Caco-2 (cell line): ENCODE measurements at regions not wholly inside any gene's neighbourhood (a gene's known extent, or its start where the extent isn't known, plus 50 kb on each side); places are given as distances from the start of the nearest gene placed in this dataset.
"Not testable (repeated sequence)": the region's sequence is repeated elsewhere in the genome, so short reads cannot be mapped to it uniquely, and the experiment has no call there.

ENCODE experiments used
- BruUV-seq: library from RNA; stranded (reverse); fragments of 400-500 nt; replicated peaks from 2 replicates; lab custom pipeline; 2021; lab: Mats Ljungman, UMichigan
- CTCF ChIA-PET: fragments of 300-600 bp; sonication (Branson Sonifier 250); formaldehyde crosslinking; loops from one replicate; lab custom pipeline; 2022; ENCODE audit warnings: antibody characterized with exemption; lab: Charles Lee
- POLR2A ChIA-PET: fragments of 300-600 bp; sonication (Branson Sonifier 250); formaldehyde crosslinking; loops from one replicate; lab custom pipeline; 2022; ENCODE audit warnings: antibody characterized with exemption; lab: Charles Lee
- DNase-seq, 2 experiments: peaks; one replicate each; pipeline versions ENCODE4 v3.0.0 to v3.0.0-alpha.2; 2020 to 2022
- H3K27me3 ChIP-seq: replicated peaks from 2 replicates; pipeline ENCODE4 v1.6.0; 2011; ENCODE audit warnings: low read length; ENCODE audit not compliant: control insufficient read depth, insufficient read depth
- H3K36me3 ChIP-seq: 2 replicates; pipeline ENCODE4 v1.5.1; 2011; ENCODE audit warnings: low read length; ENCODE audit not compliant: control insufficient read depth, insufficient read depth
- H3K4me1 ChIP-seq: fragments of 250-450 bp; sonication (Bioruptor Pico); 2 replicates; pipeline ENCODE4 v1.5.1; 2020; ENCODE audit warnings: mild to moderate bottlenecking
- H3K4me3 ChIP-seq: 2 replicates; pipeline ENCODE4 v1.5.1; 2011; ENCODE audit warnings: low read depth, mild to moderate bottlenecking, control low read depth, low read length
- H3K9me3 ChIP-seq: fragments of 250-450 bp; sonication (Bioruptor Pico); 2 replicates; pipeline ENCODE4 v1.5.1; 2020; ENCODE audit warnings: mild to moderate bottlenecking, moderate library complexity
- H3K27ac Mint-ChIP-seq: one replicate; pipeline ENCODE4 v1.8.0; 2022; ENCODE audit warnings: mixed read lengths; ENCODE audit not compliant: unreplicated experiment
- H3K27me3 Mint-ChIP-seq: one replicate; pipeline ENCODE4 v1.8.0; 2022; ENCODE audit warnings: mixed read lengths; ENCODE audit not compliant: insufficient read depth, unreplicated experiment
- H3K36me3 Mint-ChIP-seq: one replicate; pipeline ENCODE4 v1.8.0; 2022; ENCODE audit warnings: mild to moderate bottlenecking, mixed read lengths; ENCODE audit not compliant: insufficient read depth, unreplicated experiment
- H3K4me1 Mint-ChIP-seq: one replicate; pipeline ENCODE4 v1.8.0; 2022; ENCODE audit warnings: low read depth, mixed read lengths; ENCODE audit not compliant: unreplicated experiment
- H3K4me3 Mint-ChIP-seq: one replicate; pipeline ENCODE4 v1.8.0; 2022; ENCODE audit warnings: mild to moderate bottlenecking, moderate library complexity, mixed read lengths; ENCODE audit not compliant: unreplicated experiment
- H3K9me3 Mint-ChIP-seq: one replicate; pipeline ENCODE4 v1.8.0; 2022; ENCODE audit warnings: mixed read lengths; ENCODE audit not compliant: unreplicated experiment
- intact Hi-C: fragments of 100-400 bp; cut with micrococcal nuclease; formaldehyde crosslinking; loops from one replicate; pipeline ENCODE4 v1.10.0; 2022; ENCODE audit not compliant: unreplicated experiment
- TF ChIP-seq, protein P1 (sequence below), 2 experiments: fragments of 200-600 bp in 1 of 2; IDR thresholded peaks; 1 replicate in 1 of 2; 2 replicates in 1 of 2; pipeline versions ENCODE4 v1.5.1 to v1.8.0; 2011 to 2022; ENCODE audit warnings: antibody characterized with exemption in 1 of 2, control low read depth in 1 of 2, inconsistent platforms in 1 of 2, low read depth in 1 of 2, low read length in 1 of 2, mild to moderate bottlenecking in 1 of 2, moderate library complexity in 1 of 2; ENCODE audit not compliant: insufficient read depth in 1 of 2, severe bottlenecking in 1 of 2, unreplicated experiment in 1 of 2

DNA sequence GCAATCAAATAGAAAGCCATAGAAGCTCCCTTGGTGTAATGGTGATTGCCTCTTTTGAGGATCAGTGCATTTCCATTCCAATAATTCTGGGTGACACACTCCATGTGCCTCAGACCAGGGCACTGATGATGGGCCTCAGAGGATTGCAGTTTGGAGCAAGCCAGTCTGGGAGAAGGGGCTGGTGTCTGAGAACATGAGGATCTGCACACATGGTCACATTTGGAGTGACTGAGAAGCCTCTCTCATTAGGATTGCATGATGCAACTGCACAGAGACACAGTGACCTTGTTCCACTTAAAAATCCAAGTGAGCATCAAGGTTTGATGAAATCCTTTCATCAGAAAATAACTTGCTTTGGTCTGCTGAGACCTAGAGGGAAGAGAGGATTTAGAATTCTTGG, 216.4 kb downstream of the ANKRD30B start:
- Histone ChIP-seq H3K27me3 (no peaks in the 10 kb centered on the region), H3K4me3 (no peak overlapping the region), H3K4me1 (no peaks in the 10 kb centered on the region), H3K36me3 (no peaks in the 10 kb centered on the region), H3K9me3 (no peaks in the 10 kb centered on the region)
- DNase-seq, result no peak
- H3K4me1 Mint-ChIP-seq, result no peaks in the 10 kb centered on the region
- ChIA-PET CTCF (no interaction called here), POLR2A (no interaction called here)
- intact Hi-C loops, result no loop called here
- H3K36me3 Mint-ChIP-seq, result no peaks in the 10 kb centered on the region
- no peaks in the 10 kb centered on the region for H3K9me3 Mint-ChIP-seq
- TF ChIP-seq, protein P1, sequence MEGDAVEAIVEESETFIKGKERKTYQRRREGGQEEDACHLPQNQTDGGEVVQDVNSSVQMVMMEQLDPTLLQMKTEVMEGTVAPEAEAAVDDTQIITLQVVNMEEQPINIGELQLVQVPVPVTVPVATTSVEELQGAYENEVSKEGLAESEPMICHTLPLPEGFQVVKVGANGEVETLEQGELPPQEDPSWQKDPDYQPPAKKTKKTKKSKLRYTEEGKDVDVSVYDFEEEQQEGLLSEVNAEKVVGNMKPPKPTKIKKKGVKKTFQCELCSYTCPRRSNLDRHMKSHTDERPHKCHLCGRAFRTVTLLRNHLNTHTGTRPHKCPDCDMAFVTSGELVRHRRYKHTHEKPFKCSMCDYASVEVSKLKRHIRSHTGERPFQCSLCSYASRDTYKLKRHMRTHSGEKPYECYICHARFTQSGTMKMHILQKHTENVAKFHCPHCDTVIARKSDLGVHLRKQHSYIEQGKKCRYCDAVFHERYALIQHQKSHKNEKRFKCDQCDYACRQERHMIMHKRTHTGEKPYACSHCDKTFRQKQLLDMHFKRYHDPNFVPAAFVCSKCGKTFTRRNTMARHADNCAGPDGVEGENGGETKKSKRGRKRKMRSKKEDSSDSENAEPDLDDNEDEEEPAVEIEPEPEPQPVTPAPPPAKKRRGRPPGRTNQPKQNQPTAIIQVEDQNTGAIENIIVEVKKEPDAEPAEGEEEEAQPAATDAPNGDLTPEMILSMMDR (IDR thresholded peaks at IDR 0.05; ENCODE audit: insufficient read depth in 1 of 2, low read depth in 1 of 2, low read length in 1 of 2, severe bottlenecking in 1 of 2, unreplicated experiment in 1 of 2), result no peak
- no TSS peak for BruUV-seq
- no peak overlapping the region for H3K27ac Mint-ChIP-seq
- peaks cover 2% of the 10 kb centered on the region for H3K27me3 Mint-ChIP-seq
- H3K4me3 Mint-ChIP-seq, result no peak overlapping the region

DNA sequence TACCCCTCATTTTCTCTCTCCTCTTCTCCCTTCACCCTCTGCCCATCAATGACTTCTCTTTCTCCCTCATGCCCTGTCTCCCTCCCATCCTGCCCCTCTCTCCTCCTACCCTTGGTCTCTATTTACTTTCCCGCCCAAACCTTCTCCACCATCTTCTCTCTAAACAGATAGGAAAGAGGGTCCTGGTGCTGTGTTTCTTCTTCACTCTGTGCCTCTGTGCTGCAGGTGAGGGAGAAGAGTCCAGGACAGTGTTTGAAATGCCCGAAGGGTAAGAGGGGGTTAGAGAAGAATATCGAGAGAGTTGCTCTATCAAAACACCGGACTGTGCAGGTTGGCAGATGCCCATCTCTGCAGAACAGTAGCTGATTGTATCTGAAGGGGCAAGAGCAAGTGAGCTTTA, 217.0 kb downstream of the ANKRD30B start:
- H3K27ac Mint-ChIP-seq, H3K9me3 ChIP-seq, H3K27me3 Mint-ChIP-seq, H3K9me3 Mint-ChIP-seq, H3K27me3 ChIP-seq, H3K4me1 Mint-ChIP-seq, H3K4me3 Mint-ChIP-seq, H3K36me3 Mint-ChIP-seq, H3K36me3 ChIP-seq, H3K4me3 ChIP-seq, POLR2A ChIA-PET, CTCF ChIA-PET, intact Hi-C loops, DNase-seq, BruUV-seq, H3K4me1 ChIP-seq: not testable (repeated sequence)

DNA sequence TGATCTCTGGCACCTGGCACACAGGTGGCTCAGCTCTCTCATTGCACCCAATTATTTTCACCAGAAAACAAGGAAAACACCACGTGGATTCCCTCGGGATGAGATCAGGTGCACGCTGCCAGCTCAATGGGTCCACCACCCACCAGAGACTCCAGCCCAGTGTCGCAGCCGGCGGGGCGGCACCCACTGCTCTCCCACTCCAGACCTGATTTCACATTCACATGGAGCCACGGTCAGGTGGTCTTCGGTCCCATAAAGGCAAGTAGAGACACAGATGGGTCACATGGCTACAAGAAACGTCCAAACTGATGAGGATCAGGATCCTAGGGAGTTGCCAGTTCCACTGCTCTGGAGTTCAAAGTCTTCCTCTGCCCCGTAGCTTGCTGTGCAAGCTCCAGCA, 217.6 kb downstream of the ANKRD30B start:
- Mint-ChIP-seq H3K27ac (no peak overlapping the region), H3K36me3 (no peaks in the 10 kb centered on the region), H3K27me3 (peaks cover 2% of the 10 kb centered on the region), H3K9me3 (no peaks in the 10 kb centered on the region), H3K4me1 (no peaks in the 10 kb centered on the region), H3K4me3 (no peak overlapping the region)
- Histone ChIP-seq H3K4me3 (no peak overlapping the region), H3K9me3 (no peaks in the 10 kb centered on the region), H3K27me3 (no peaks in the 10 kb centered on the region), H3K36me3 (no peaks in the 10 kb centered on the region), H3K4me1 (no peaks in the 10 kb centered on the region)
- DNase-seq, result no peak
- intact Hi-C loops, result no loop called here
- TF ChIP-seq, protein P1 (IDR thresholded peaks at IDR 0.05; ENCODE audit: insufficient read depth in 1 of 2, low read depth in 1 of 2, low read length in 1 of 2, severe bottlenecking in 1 of 2, unreplicated experiment in 1 of 2), result no peak
- ChIA-PET POLR2A (no interaction called here), CTCF (no interaction called here)
- BruUV-seq, result no TSS peak

DNA sequence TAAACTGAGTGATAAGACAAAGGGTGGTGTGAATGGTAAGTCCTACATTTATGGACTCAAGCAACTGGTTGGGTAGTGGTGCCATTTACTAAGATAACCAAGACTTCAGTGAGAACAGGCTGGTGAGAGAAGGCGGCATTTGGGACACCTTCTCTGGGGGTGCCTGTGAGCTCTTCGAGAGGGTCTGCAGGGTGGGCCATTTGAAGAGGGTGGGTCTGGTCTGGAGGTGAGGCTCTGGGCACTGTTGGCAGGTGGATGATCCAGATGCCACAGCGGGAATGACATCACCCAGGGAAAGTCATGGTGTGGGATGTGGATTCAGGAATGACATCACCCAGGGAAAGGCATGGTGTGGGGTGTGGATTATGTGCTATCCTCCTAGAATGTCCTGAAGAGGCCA, 219.3 kb downstream of the ANKRD30B start:
- intact Hi-C loops, H3K27me3 ChIP-seq, H3K27me3 Mint-ChIP-seq: not testable (repeated sequence)

More for the DNA sequence above, 219.3 kb downstream of the ANKRD30B start:
- H3K36me3 ChIP-seq, H3K4me3 Mint-ChIP-seq, H3K4me1 ChIP-seq, H3K9me3 ChIP-seq, POLR2A ChIA-PET, H3K4me1 Mint-ChIP-seq, H3K36me3 Mint-ChIP-seq, CTCF ChIA-PET, H3K4me3 ChIP-seq, H3K27ac Mint-ChIP-seq, DNase-seq, BruUV-seq, H3K9me3 Mint-ChIP-seq: not testable (repeated sequence)
